Aorta (tissue), 5 donors: ENCODE measurements at regions not wholly inside any gene's neighbourhood (a gene's known extent, or its start where the extent isn't known, plus 50 kb on each side); places are given as distances from the start of the nearest gene placed in this dataset.

Source experiments
- ATAC-seq: fragments of 200-7000 bp; cut with Tn5 transposase; one replicate; pipeline ENCODE4 v1.9.1; 2022; ENCODE audit warnings: moderate library complexity; ENCODE audit not compliant: low FRiP score
- DNase-seq, 2 donors: peaks; one replicate each; pipeline ENCODE4 v3.0.0-alpha.2; 2020
- H3K27ac ChIP-seq, 2 donors: one replicate each; pipeline ENCODE4 v1.5.1; 2013; ENCODE audit warnings: low read length in 2 of 2, mild to moderate bottlenecking in 2 of 2, moderate library complexity in 2 of 2, control low read depth in 1 of 2, inconsistent platforms in 1 of 2, low read depth in 1 of 2
- H3K27me3 ChIP-seq, 2 donors: one replicate each; pipeline ENCODE4 v1.6.1; 2013; ENCODE audit warnings: control low read depth in 1 of 2, low read length in 1 of 2, mild to moderate bottlenecking in 1 of 2, moderate library complexity in 1 of 2; ENCODE audit not compliant: insufficient read depth in 2 of 2, control insufficient read depth in 1 of 2
- H3K36me3 ChIP-seq, 2 donors: one replicate each; pipeline ENCODE4 v1.6.1; 2013; ENCODE audit warnings: control low read depth in 1 of 2, low read length in 1 of 2, mild to moderate bottlenecking in 1 of 2; ENCODE audit not compliant: insufficient read depth in 2 of 2, control insufficient read depth in 1 of 2
- H3K4me1 ChIP-seq, 2 donors: one replicate each; pipeline ENCODE4 v1.6.1; 2013; ENCODE audit warnings: low read length in 2 of 2, control low read depth in 1 of 2, mild to moderate bottlenecking in 1 of 2, moderate library complexity in 1 of 2; ENCODE audit not compliant: insufficient read depth in 2 of 2, control insufficient read depth in 1 of 2
- H3K4me3 ChIP-seq, 2 donors: one replicate each; pipeline ENCODE4 v1.5.1; 2013; ENCODE audit warnings: low read length in 2 of 2, control low read depth in 1 of 2, mild to moderate bottlenecking in 1 of 2
- H3K9me3 ChIP-seq: one replicate; pipeline ENCODE4 v1.6.1; 2013; ENCODE audit warnings: mild to moderate bottlenecking, low read length; ENCODE audit not compliant: control insufficient read depth
- WGBS, 2 donors: extraction: QIAGEN DNeasy Blood & Tissue Kit; methylation state at CpG; one replicate each; pipeline ENCODE4 v1.1.7; 2013; 5-methylcytosine and 5-hydroxymethylcytosine counted together
- intact Hi-C, 2 donors: fragments of 100-400 bp; cut with DNase I; formaldehyde crosslinking; loops; one replicate each; pipeline versions ENCODE4 v1.14.2 to v1.15.0; 2022
- donor health status: healthy with polysubstance abuse.
- donor health status: Bipolar disorder and iron deficiency.
- donor health status: DM: no; HTN: no; CAD: no.
- donor health status: DM: no; HTN: no; CAD: no.
- donor health status: DM: yes; HTN: yes; CAD: no.

DNA sequence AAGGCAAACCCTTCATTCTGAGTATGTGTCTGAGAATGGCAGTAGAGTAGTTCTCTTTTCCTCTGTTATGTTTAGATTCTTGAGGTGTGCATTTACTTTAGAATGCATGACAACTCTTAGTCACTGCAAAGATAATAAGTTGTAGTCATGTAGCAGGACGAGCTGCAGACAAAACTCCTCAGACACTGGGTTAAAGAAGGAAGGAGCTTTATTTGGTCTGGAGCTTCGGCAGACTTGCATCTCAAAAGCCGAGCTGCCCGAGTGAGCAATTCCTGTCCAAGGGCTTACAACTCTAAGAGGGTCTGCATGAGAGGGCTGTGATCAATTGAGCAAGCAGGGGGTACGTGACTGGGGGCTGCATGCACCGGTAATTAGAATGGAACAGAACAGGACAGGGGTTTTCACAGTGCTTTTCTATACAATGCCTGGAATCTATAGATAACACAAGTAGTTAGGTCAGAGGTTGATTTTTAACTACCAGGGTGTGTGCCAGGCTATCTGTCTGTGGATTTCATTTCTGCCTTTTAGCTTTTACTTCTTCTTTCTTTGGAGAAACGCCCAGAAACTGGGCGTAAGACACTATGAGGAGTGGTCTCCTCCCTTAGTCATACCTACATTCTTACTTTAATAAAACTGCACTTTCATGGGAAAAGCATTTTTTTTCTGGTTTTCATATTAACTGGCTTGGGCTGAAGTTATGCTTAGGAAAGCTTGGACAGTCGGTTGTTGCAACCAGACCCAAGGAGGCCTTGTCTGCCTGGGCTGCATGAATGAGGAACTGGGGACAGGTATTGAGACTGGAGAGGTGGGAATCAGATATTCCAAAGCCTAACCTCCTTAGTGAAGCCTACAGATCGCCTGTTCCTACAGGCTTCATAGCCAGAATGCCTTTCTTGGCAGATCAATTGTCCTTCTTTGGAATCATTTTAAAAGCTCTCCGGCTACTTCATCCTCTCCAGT, 115.1 kb downstream of the RHOU start:
- Histone ChIP-seq H3K9me3 (no peaks in the 10 kb centered on the region), H3K27me3 (no peaks in the 10 kb centered on the region), H3K36me3 (no peaks in the 10 kb centered on the region), H3K4me3 (no peak overlapping the region), H3K4me1 (no peaks in the 10 kb centered on the region), H3K27ac (no peak overlapping the region)
- WGBS, 2 donors, result 87 to 91% methylated on average over 11 of the region's 11 CpGs
- no peak for ATAC-seq
- intact Hi-C loops, result no loop called here
- DNase-seq, result no peak

DNA sequence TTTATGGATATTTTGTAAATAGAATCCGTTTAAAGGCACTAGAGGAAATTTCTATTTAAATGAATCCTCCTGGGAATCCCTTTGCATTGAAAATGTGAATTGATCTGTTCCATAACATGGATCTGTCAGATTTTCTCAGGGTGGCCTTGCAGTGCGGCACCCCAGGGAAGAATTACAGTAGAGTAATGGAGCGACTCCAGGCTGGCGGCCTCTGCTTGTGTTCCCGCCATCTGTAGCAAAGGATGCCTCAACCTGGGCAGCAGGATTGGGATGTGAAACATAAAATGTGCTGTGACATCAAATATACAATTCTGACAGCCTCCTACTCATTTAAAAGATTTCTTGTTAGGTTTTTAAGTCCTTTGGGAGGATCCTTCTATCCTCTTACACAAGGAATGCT, 115.9 kb downstream of the RHOU start:
- Histone ChIP-seq H3K36me3 (no peaks in the 10 kb centered on the region), H3K4me1 (no peaks in the 10 kb centered on the region), H3K4me3 (no peak overlapping the region), H3K9me3 (no peaks in the 10 kb centered on the region), H3K27me3 (no peaks in the 10 kb centered on the region), H3K27ac (no peak overlapping the region)
- no peak for ATAC-seq
- no peak for DNase-seq
- 94 to 96% methylated on average over 5 of the region's 5 CpGs for WGBS, 2 donors
- intact Hi-C loops, result no loop called here

DNA sequence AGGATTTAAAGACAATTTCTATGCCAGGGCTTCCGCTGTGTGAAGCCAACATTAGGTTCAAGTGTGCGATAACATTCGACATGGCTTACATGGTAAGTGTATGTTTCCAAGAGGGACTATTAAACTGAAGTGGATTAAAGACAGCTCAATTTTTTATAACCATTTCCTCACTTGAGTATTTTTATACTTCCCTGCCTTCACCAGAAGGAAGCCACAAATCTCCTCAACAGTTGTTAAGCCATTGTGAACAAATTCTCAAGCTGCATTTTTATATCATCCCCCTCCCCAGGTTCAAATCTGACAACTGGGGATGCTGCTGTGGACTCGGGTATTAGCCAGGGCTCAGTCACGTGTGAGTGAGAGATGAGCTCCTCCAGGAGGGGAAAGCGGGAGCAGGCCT, 116.3 kb downstream of the RHOU start:
- ATAC-seq, result no peak
- H3K4me3 ChIP-seq, result no peak overlapping the region
- no peaks in the 10 kb centered on the region for H3K9me3 ChIP-seq
- H3K27me3 ChIP-seq, result no peaks in the 10 kb centered on the region
- H3K36me3 ChIP-seq, result no peaks in the 10 kb centered on the region
- WGBS, 2 donors, result 87 to 88% methylated on average over 6 of the region's 6 CpGs
- intact Hi-C loops, result no loop called here
- no peak overlapping the region for H3K27ac ChIP-seq
- H3K4me1 ChIP-seq, result no peaks in the 10 kb centered on the region
- DNase-seq, result no peak

DNA sequence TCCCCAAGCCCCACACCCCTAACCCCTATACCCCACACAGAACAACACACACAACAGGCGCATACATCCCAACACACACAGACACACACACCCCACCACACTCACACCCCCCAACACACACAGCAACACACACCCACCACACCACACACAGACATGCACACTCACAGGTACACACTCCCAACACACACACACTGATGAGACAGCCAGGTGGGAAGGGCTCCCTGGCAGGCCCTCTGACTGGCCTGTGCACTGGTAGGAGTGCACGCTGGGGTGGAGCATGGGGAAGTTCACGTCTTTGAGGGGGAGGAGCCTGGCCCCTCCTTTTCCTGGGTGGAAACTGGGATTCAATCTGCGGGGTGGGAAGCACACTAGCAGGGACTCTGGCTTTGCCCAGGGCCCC, 116.7 kb downstream of the RHOU start:
- Histone ChIP-seq H3K27ac (no peak overlapping the region), H3K36me3 (no peaks in the 10 kb centered on the region), H3K9me3 (no peaks in the 10 kb centered on the region), H3K4me1 (no peaks in the 10 kb centered on the region), H3K4me3 (no peak overlapping the region), H3K27me3 (no peaks in the 10 kb centered on the region)
- ATAC-seq (no peak), DNase-seq (no peak)
- 75 to 80% methylated on average over 4 of the region's 4 CpGs for WGBS, 2 donors
- intact Hi-C loops, result no loop called here

DNA sequence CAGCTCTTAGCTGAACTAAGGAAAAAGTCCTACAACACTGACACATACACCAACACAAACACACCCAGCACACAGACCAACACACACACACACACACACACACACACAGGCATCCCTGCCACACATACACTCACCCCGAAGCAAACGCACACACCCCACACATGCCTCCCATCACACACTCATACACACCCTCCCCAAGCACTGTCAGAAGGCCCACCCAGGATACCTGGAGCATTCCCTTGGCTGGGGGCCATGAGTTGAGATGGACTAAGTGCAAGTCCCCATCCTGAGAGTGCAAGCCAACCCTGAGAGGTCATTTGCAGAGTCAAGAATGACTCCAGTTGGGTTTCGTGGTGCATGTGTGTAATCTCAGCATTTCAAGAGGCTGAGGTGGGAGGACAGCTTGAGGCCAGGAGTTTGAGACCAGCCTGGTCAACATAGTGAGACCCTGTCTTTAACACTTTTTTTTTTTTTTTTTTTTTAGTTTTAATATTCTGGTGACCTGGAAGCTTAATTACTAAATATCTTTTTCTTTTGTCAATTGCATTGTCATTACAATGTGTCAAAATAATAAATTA, 117.3 kb downstream of the RHOU start:
- H3K27me3 ChIP-seq, result no peaks in the 10 kb centered on the region
- H3K9me3 ChIP-seq, result no peaks in the 10 kb centered on the region
- DNase-seq (no peak), ATAC-seq (no peak)
- H3K4me3 ChIP-seq, result no peak overlapping the region
- WGBS, 2 donors, result 94 to 98% methylated on average over 3 of the region's 3 CpGs
- no peaks in the 10 kb centered on the region for H3K36me3 ChIP-seq
- no peak overlapping the region for H3K27ac ChIP-seq
- H3K4me1 ChIP-seq, result no peaks in the 10 kb centered on the region
- intact Hi-C loops, result no loop called here

DNA sequence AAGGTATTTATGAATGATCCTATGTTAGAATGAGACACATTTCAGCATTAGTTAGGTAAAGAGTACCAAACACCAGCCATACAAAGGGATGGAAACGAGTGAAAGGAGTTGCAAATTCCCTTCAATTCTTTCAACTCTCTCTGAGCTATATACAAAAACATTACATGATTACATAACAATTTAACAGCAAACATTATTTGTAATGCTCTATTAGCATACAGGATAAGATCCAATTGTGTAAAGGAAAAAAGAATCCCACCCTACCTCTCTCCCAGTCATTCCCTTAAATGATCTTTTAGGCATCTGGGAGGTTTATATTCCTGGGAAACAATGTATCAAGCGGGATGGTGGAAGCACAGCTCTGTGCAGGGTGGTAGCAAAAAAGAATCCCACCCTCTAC, 117.9 kb downstream of the RHOU start:
- no peak for ATAC-seq
- no peaks in the 10 kb centered on the region for H3K9me3 ChIP-seq
- no peaks in the 10 kb centered on the region for H3K36me3 ChIP-seq
- no peak overlapping the region for H3K27ac ChIP-seq
- no peaks in the 10 kb centered on the region for H3K27me3 ChIP-seq
- no peak overlapping the region for H3K4me3 ChIP-seq
- no peaks in the 10 kb centered on the region for H3K4me1 ChIP-seq
- 87 to 90% methylated on average over 2 of the region's 2 CpGs for WGBS, 2 donors
- DNase-seq, result no peak
- intact Hi-C loops, result no loop called here

DNA sequence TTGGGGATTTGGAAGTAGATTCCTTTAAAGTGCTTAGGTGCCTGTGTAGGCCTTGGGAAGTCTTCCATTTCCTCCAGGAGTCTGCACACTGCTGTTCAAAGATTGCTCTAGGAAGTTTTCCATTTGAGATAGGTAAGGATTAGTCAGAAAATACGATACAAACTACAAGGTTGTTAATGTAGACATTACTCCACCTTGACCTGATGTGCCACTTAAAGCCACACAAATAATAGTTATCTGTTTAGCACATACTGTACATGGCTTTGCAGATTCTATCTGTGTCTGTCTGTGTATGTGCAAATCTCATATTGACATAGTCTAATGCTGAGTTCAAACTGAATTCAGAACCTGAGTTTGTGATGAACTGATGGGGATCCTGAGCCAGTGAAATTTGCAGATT, 118.4 kb downstream of the RHOU start:
- 90 to 96% methylated on average over 1 of the region's 1 CpG for WGBS, 2 donors
- ATAC-seq, result no peak
- no peak for DNase-seq
- Histone ChIP-seq H3K27ac (no peak overlapping the region), H3K4me1 (no peaks in the 10 kb centered on the region), H3K9me3 (no peaks in the 10 kb centered on the region), H3K27me3 (no peaks in the 10 kb centered on the region), H3K4me3 (no peak overlapping the region), H3K36me3 (no peaks in the 10 kb centered on the region)
- intact Hi-C loops, result no loop called here

DNA sequence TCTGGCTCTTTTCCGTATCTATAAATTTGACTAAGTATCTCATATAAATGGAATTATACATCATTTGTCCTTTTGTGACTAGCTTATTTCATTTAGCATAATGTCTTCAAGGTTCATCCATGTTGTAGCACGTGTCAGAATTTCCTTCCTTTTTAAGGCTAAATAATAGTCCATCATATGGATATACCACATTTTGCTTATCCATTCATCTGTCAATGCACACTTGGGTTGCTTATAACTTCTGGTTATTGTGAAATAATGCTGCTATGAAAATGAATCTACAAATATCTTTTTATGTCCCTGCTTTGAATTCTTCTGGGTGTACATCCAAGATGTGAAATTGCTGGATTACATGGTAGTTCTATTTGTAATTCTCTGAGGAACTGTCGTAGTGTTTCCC, 119.6 kb downstream of the RHOU start:
- H3K4me3 ChIP-seq, result no peak overlapping the region
- H3K27ac ChIP-seq, result no peak overlapping the region
- intact Hi-C loops, result no loop called here
- DNase-seq, result no peak
- no peaks in the 10 kb centered on the region for H3K36me3 ChIP-seq
- ATAC-seq, result no peak
- no peaks in the 10 kb centered on the region for H3K9me3 ChIP-seq
- H3K27me3 ChIP-seq, result no peaks in the 10 kb centered on the region
- 96% methylated on average over 3 of the region's 3 CpGs for WGBS, 2 donors
- no peaks in the 10 kb centered on the region for H3K4me1 ChIP-seq

DNA sequence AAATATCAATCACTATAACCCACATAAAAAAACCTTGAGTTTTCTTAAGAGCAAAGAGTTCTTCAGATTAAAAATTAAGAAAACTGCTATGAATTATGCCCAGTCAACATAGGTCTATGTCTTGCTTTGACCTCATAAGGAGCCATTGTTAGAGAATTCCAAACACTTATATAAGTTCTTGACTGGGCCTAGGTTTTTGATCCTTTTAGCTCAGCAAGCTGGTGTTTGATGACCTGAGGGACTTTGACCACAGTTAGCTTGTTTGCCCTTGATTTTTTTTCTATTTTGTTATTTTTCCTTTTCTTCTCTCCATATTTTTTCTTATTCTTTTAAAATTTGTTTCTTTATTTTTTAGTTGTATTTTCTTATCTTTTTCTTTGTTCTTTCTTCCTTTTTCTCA, 122.3 kb downstream of the RHOU start:
- H3K4me1 ChIP-seq, result peaks cover 0 to 1% of the 10 kb centered on the region in 2 donors
- no peak overlapping the region for H3K4me3 ChIP-seq
- no peak for DNase-seq
- no peak overlapping the region for H3K27ac ChIP-seq
- no peaks in the 10 kb centered on the region for H3K9me3 ChIP-seq
- intact Hi-C loops, result no loop called here
- no peaks in the 10 kb centered on the region for H3K36me3 ChIP-seq
- no peak for ATAC-seq
- no peaks in the 10 kb centered on the region for H3K27me3 ChIP-seq
